ENCODE measurements at regions not wholly inside any gene's neighbourhood (a gene's known extent, or its start where the extent isn't known, plus 50 kb on each side); places are given as distances from the start of the nearest gene placed in this dataset.

- H3K9ac ChIP-seq (ENCODE audit: insufficient read depth, low read length, poor library complexity, severe bottlenecking) = no peak overlapping the region
- intact Hi-C loops (cut with micrococcal nuclease) = no loop called here
Measured at GRCh38 chr15:55118344-55118870, 78.3 kb downstream of the RSL24D1 start.

GRCh38 chr15:55116636-55117035 lies 80.1 kb downstream of the RSL24D1 start:
- Histone ChIP-seq H3K9ac (ENCODE audit: insufficient read depth, low read length, poor library complexity, severe bottlenecking) (no peak overlapping the region), H3K79me2 (ENCODE audit: insufficient read depth, low read length) (no peaks in the 10 kb centered on the region), H3K27ac (ENCODE audit: low read depth in 1 of 2, low read length in 2 of 2) (no peak overlapping the region), H3K9me3 (replicated peaks in 1 of 2; ENCODE audit: control insufficient read depth in 1 of 2, insufficient read depth in 1 of 2, low read length in 2 of 2) (no peaks in the 10 kb centered on the region), H3K36me3 (replicated peaks in 1 of 2; ENCODE audit: control insufficient read depth in 1 of 2, insufficient read depth in 2 of 2, low read length in 2 of 2) (no peaks in the 10 kb centered on the region), H3K4me2 (replicated peaks; ENCODE audit: extremely low read depth, low read length, poor library complexity, severe bottlenecking) (no peak overlapping the region), H4K20me1 (ENCODE audit: insufficient read depth, low read length) (no peaks in the 10 kb centered on the region), H3K4me3 (replicated peaks in 1 of 3; ENCODE audit: low read depth in 2 of 3, low read length in 3 of 3) (no peak overlapping the region), H2AFZ (ENCODE audit: insufficient read depth, low read depth, low read length, poor library complexity, severe bottlenecking) (no peak overlapping the region), H3K4me1 (ENCODE audit: control insufficient read depth in 1 of 2, insufficient read depth in 2 of 2, low read length in 2 of 2) (no peaks in the 10 kb centered on the region), H3K27me3 (ENCODE audit: control insufficient read depth in 2 of 2, insufficient read depth in 2 of 2, low read length in 2 of 2) (no peaks in the 10 kb centered on the region)
- no peaks in the 10 kb centered on the region for H3K36me3 Mint-ChIP-seq
- no peak for DNase-seq
- no peak overlapping the region for H3K4me3 Mint-ChIP-seq
- TF ChIP-seq, protein P1, sequence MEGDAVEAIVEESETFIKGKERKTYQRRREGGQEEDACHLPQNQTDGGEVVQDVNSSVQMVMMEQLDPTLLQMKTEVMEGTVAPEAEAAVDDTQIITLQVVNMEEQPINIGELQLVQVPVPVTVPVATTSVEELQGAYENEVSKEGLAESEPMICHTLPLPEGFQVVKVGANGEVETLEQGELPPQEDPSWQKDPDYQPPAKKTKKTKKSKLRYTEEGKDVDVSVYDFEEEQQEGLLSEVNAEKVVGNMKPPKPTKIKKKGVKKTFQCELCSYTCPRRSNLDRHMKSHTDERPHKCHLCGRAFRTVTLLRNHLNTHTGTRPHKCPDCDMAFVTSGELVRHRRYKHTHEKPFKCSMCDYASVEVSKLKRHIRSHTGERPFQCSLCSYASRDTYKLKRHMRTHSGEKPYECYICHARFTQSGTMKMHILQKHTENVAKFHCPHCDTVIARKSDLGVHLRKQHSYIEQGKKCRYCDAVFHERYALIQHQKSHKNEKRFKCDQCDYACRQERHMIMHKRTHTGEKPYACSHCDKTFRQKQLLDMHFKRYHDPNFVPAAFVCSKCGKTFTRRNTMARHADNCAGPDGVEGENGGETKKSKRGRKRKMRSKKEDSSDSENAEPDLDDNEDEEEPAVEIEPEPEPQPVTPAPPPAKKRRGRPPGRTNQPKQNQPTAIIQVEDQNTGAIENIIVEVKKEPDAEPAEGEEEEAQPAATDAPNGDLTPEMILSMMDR (IDR thresholded peaks at IDR 0.05) = no peak
- intact Hi-C loops (cut with micrococcal nuclease) = no loop called here
- H3K9me3 Mint-ChIP-seq = peaks cover 0 to 2% (median 0%) of the 10 kb centered on the region in 7 donors
- H3K27me3 Mint-ChIP-seq (ENCODE audit: low read depth in 3 of 3) = peaks cover 0 to 1% (median 1%) of the 10 kb centered on the region in 3 donors
- no peaks in the 10 kb centered on the region for H3K4me1 Mint-ChIP-seq
- no peak overlapping the region for H3K27ac Mint-ChIP-seq
- WGBS (ENCODE audit: insufficient coverage) = no CpG with 5 or more reads among the region's 2 CpGs

More at GRCh38 chr15:55118344-55118870, 78.3 kb downstream of the RSL24D1 start:
- H3K4me1 ChIP-seq (ENCODE audit: control insufficient read depth in 1 of 2, insufficient read depth in 2 of 2, low read length in 2 of 2) = no peaks in the 10 kb centered on the region
- H3K79me2 ChIP-seq (ENCODE audit: insufficient read depth, low read length) = no peaks in the 10 kb centered on the region
- Mint-ChIP-seq H3K27ac (no peak overlapping the region), H3K36me3 (no peaks in the 10 kb centered on the region), H3K4me1 (no peaks in the 10 kb centered on the region), H3K9me3 (peaks cover 0 to 2% (median 0%) of the 10 kb centered on the region in 7 donors), H3K27me3 (ENCODE audit: low read depth in 3 of 3) (peaks cover 0 to 1% (median 1%) of the 10 kb centered on the region in 3 donors), H3K4me3 (no peak overlapping the region)
- H3K27me3 ChIP-seq (ENCODE audit: control insufficient read depth in 2 of 2, insufficient read depth in 2 of 2, low read length in 2 of 2) = no peaks in the 10 kb centered on the region
- no peak for DNase-seq
- H3K4me2 ChIP-seq (replicated peaks; ENCODE audit: extremely low read depth, low read length, poor library complexity, severe bottlenecking) = no peak overlapping the region
- H3K36me3 ChIP-seq (replicated peaks in 1 of 2; ENCODE audit: control insufficient read depth in 1 of 2, insufficient read depth in 2 of 2, low read length in 2 of 2) = no peaks in the 10 kb centered on the region
- TF ChIP-seq, protein P1 (IDR thresholded peaks at IDR 0.05) = no peak
- no peak overlapping the region for H2AFZ ChIP-seq (ENCODE audit: insufficient read depth, low read depth, low read length, poor library complexity, severe bottlenecking)
- H4K20me1 ChIP-seq (ENCODE audit: insufficient read depth, low read length) = no peaks in the 10 kb centered on the region
- no CpG with 5 or more reads among the region's 2 CpGs for WGBS (ENCODE audit: insufficient coverage)
- H3K9me3 ChIP-seq (replicated peaks in 1 of 2; ENCODE audit: control insufficient read depth in 1 of 2, insufficient read depth in 1 of 2, low read length in 2 of 2) = no peaks in the 10 kb centered on the region
- H3K4me3 ChIP-seq (replicated peaks in 1 of 3; ENCODE audit: low read depth in 2 of 3, low read length in 3 of 3) = no peak overlapping the region
- no peak overlapping the region for H3K27ac ChIP-seq (ENCODE audit: low read depth in 1 of 2, low read length in 2 of 2)
